Tibial nerve (tissue), 4 donors: ENCODE measurements at regions not wholly inside any gene's neighbourhood (a gene's known extent, or its start where the extent isn't known, plus 50 kb on each side); places are given as distances from the start of the nearest gene placed in this dataset.

Source experiments
- DNase-seq, 2 donors: peaks; one replicate each; pipeline ENCODE4 v3.0.0-alpha.2; 2019; ENCODE audit warnings: low spot score in 2 of 2
- H3K27ac ChIP-seq, 4 donors: fragments of 200-600 bp; sonication (generic) in 3 of 4; one replicate each; pipeline ENCODE4 v1.5.1; 2017 to 2019; ENCODE audit warnings: mild to moderate bottlenecking in 1 of 4
- H3K27me3 ChIP-seq, 2 donors: fragments of 200-600 bp; sonication (generic) in 1 of 2; one replicate each; pipeline versions ENCODE4 v1.5.1 to v1.6.0; 2017 to 2019
- H3K36me3 ChIP-seq, 3 donors: fragments of 200-600 bp; sonication (generic); one replicate each; pipeline ENCODE4 v1.5.1; 2018 to 2019
- H3K4me1 ChIP-seq, 4 donors: fragments of 200-600 bp; sonication (generic) in 3 of 4; one replicate each; pipeline ENCODE4 v1.5.1; 2017 to 2019
- H3K4me3 ChIP-seq, 4 donors: fragments of 200-600 bp; sonication (generic) in 3 of 4; one replicate each; pipeline ENCODE4 v1.5.1; 2017 to 2019; ENCODE audit warnings: mild to moderate bottlenecking in 1 of 4, moderate library complexity in 1 of 4
- H3K9me3 ChIP-seq, 4 donors: fragments of 200-600 bp; sonication (generic) in 3 of 4; one replicate each; pipeline ENCODE4 v1.5.1; 2017 to 2019
- CTCF ChIP-seq, 5 experiments: fragments of 200-600 bp in 3 of 5; fragments of 450-650 bp in 2 of 5; sonication (generic) in 3 of 5; IDR thresholded peaks; one replicate each; pipeline ENCODE4 v1.5.1; 2016 to 2019; ENCODE audit warnings: antibody characterized with exemption in 5 of 5, mild to moderate bottlenecking in 3 of 5, moderate library complexity in 2 of 5
- EP300 ChIP-seq, 2 donors: sonication (generic); formaldehyde crosslinking; IDR thresholded peaks; one replicate each; pipeline ENCODE4 v1.6.1; 2017; ENCODE audit warnings: antibody characterized with exemption in 2 of 2, mild to moderate bottlenecking in 1 of 2
- POLR2A ChIP-seq, 2 donors: fragments of 450-650 bp; IDR thresholded peaks; one replicate each; pipeline ENCODE4 v1.6.1; 2017; ENCODE audit warnings: antibody characterized with exemption in 2 of 2, mild to moderate bottlenecking in 2 of 2, moderate library complexity in 2 of 2
- WGBS, 2 donors: methylation state at CpG; one replicate each; pipeline ENCODE4 v1.1.5; 2018; 5-methylcytosine and 5-hydroxymethylcytosine counted together

- no peaks in the 10 kb centered on the region for H3K9me3 ChIP-seq
- H3K4me1 ChIP-seq = no peaks in the 10 kb centered on the region
- H3K27ac ChIP-seq = no peak overlapping the region
- no peaks in the 10 kb centered on the region for H3K27me3 ChIP-seq
- no peak overlapping the region for H3K4me3 ChIP-seq
- H3K36me3 ChIP-seq = no peaks in the 10 kb centered on the region
- no peak for TF ChIP-seq CTCF (IDR thresholded peaks at IDR 0.05)
- TF ChIP-seq EP300 (IDR thresholded peaks at IDR 0.05) = no peak
- no peak for TF ChIP-seq POLR2A (IDR thresholded peaks at IDR 0.05)
- DNase-seq = no peak
Observed at GRCh38 chr2:143830476-143830875, 689.4 kb downstream of the ZEB2 start.

- no peaks in the 10 kb centered on the region for H3K36me3 ChIP-seq
- TF ChIP-seq CTCF (IDR thresholded peaks at IDR 0.05) = no peak
- no peak for TF ChIP-seq EP300 (IDR thresholded peaks at IDR 0.05)
- TF ChIP-seq POLR2A (IDR thresholded peaks at IDR 0.05) = no peak
- DNase-seq = no peak
- no peak overlapping the region for H3K4me3 ChIP-seq
- no peaks in the 10 kb centered on the region for H3K27me3 ChIP-seq
- WGBS, 2 donors = 75 to 84% methylated on average over 3 of the region's 3 CpGs
- no peaks in the 10 kb centered on the region for H3K9me3 ChIP-seq
- no peaks in the 10 kb centered on the region for H3K4me1 ChIP-seq
- H3K27ac ChIP-seq = no peak overlapping the region
Observed at GRCh38 chr2:143828763-143829537, 691.0 kb downstream of the ZEB2 start.

GRCh38 chr2:143824791-143825190 lies 695.1 kb downstream of the ZEB2 start:
- no peak for TF ChIP-seq CTCF (IDR thresholded peaks at IDR 0.05)
- no peak for TF ChIP-seq EP300 (IDR thresholded peaks at IDR 0.05)
- no peak for TF ChIP-seq POLR2A (IDR thresholded peaks at IDR 0.05)
- H3K4me1 ChIP-seq = no peaks in the 10 kb centered on the region
- no peaks in the 10 kb centered on the region for H3K9me3 ChIP-seq
- WGBS, 2 donors = 61 to 75% methylated on average over 3 of the region's 3 CpGs
- no peaks in the 10 kb centered on the region for H3K27me3 ChIP-seq
- no peak overlapping the region for H3K4me3 ChIP-seq
- H3K27ac ChIP-seq = no peak overlapping the region
- H3K36me3 ChIP-seq = no peaks in the 10 kb centered on the region
- DNase-seq = no peak

- no peaks in the 10 kb centered on the region for H3K27me3 ChIP-seq
- no peak for DNase-seq
- no peak overlapping the region for H3K27ac ChIP-seq
- H3K4me3 ChIP-seq = no peak overlapping the region
- no peak for TF ChIP-seq CTCF (IDR thresholded peaks at IDR 0.05)
- no peak for TF ChIP-seq EP300 (IDR thresholded peaks at IDR 0.05)
- TF ChIP-seq POLR2A (IDR thresholded peaks at IDR 0.05) = no peak
- 83 to 85% methylated on average over 2 of the region's 2 CpGs for WGBS, 2 donors
- H3K9me3 ChIP-seq = no peaks in the 10 kb centered on the region
- H3K36me3 ChIP-seq = no peaks in the 10 kb centered on the region
- no peaks in the 10 kb centered on the region for H3K4me1 ChIP-seq
Observed at GRCh38 chr2:143823876-143824275, 694.7 kb downstream of the ARHGAP15 start.

- H3K4me1 ChIP-seq = no peaks in the 10 kb centered on the region
- no peak for DNase-seq
- 83 to 91% methylated on average over 2 of the region's 2 CpGs for WGBS, 2 donors
- H3K27ac ChIP-seq = no peak overlapping the region
- no peaks in the 10 kb centered on the region for H3K9me3 ChIP-seq
- H3K4me3 ChIP-seq = no peak overlapping the region
- TF ChIP-seq CTCF (IDR thresholded peaks at IDR 0.05) = no peak
- TF ChIP-seq POLR2A (IDR thresholded peaks at IDR 0.05) = no peak
- no peak for TF ChIP-seq EP300 (IDR thresholded peaks at IDR 0.05)
- no peaks in the 10 kb centered on the region for H3K36me3 ChIP-seq
- H3K27me3 ChIP-seq = no peaks in the 10 kb centered on the region
Observed at GRCh38 chr2:143823296-143823695, 694.1 kb downstream of the ARHGAP15 start.
